GM06990 (cell line): ENCODE measurements at regions not wholly inside any gene's neighbourhood (a gene's known extent, or its start where the extent isn't known, plus 50 kb on each side); places are given as distances from the start of the nearest gene placed in this dataset.

Experiments used
- DNase-seq: peaks from one replicate; pipeline ENCODE4 v3.0.0-alpha.2; 2011; ENCODE audit not compliant: insufficient read length; ENCODE audit errors: extremely low read depth
- H3K27me3 ChIP-seq: replicated peaks from 2 replicates; pipeline ENCODE4 v1.6.0; 2011; ENCODE audit warnings: low read length; ENCODE audit not compliant: control insufficient read depth, insufficient read depth
- H3K36me3 ChIP-seq: 2 replicates; pipeline ENCODE4 v1.5.1; 2011; ENCODE audit warnings: low read length; ENCODE audit not compliant: control insufficient read depth, insufficient read depth
- H3K4me3 ChIP-seq: replicated peaks from 2 replicates; pipeline ENCODE4 v1.5.1; 2011; ENCODE audit warnings: low read depth, mild to moderate bottlenecking, control low read depth, low read length
- TF ChIP-seq, protein P1 (sequence below): IDR thresholded peaks from 2 replicates; pipeline ENCODE4 v1.5.1; 2011; ENCODE audit warnings: low read length, control low read depth, mild to moderate bottlenecking, inconsistent platforms; ENCODE audit not compliant: insufficient read depth, poor library complexity, severe bottlenecking

DNA sequence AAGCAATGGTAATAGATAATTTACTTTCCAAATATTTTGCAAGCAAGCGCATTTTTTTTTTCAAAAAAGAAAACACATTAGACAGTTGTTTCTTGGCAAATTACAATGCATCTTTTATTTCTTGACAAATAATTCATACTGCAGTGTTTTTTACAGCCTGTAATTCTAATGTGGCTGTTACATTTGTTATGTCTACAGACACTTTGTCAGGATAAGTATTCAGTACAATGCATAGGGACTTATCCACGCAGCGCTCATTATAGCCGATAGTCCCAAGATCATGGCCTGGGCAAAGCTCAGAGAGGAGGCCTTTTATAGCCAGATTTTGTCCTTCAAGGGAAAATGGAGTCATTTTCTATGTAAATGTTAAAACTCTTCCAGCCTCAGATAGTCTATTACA is 123.0 kb upstream of the FANCL start:
- Histone ChIP-seq H3K36me3 (no peaks in the 10 kb centered on the region), H3K4me3 (no peak overlapping the region), H3K27me3 (no peaks in the 10 kb centered on the region)
- TF ChIP-seq, protein P1, sequence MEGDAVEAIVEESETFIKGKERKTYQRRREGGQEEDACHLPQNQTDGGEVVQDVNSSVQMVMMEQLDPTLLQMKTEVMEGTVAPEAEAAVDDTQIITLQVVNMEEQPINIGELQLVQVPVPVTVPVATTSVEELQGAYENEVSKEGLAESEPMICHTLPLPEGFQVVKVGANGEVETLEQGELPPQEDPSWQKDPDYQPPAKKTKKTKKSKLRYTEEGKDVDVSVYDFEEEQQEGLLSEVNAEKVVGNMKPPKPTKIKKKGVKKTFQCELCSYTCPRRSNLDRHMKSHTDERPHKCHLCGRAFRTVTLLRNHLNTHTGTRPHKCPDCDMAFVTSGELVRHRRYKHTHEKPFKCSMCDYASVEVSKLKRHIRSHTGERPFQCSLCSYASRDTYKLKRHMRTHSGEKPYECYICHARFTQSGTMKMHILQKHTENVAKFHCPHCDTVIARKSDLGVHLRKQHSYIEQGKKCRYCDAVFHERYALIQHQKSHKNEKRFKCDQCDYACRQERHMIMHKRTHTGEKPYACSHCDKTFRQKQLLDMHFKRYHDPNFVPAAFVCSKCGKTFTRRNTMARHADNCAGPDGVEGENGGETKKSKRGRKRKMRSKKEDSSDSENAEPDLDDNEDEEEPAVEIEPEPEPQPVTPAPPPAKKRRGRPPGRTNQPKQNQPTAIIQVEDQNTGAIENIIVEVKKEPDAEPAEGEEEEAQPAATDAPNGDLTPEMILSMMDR, result no peak
- DNase-seq, result no peak

DNA sequence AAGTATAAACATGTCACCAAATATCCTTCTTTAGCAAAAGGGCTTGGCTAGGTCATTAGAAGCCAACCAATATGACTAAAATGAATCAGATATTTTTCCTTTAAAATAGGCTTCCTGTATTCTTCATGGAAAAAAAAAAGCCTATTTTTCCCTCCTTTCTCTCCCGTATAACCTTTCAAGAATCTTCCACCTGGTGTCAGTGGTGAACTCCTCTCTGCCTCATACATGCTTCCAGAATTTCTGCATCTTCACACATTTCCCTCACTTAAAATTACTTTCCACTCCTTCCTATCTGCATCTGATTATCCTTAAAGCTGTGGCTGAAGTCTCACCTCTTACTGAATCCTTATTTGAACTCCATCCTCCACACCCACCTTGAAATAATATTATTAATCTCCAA is 116.9 kb upstream of the FANCL start:
- Histone ChIP-seq H3K36me3 (no peaks in the 10 kb centered on the region), H3K27me3 (no peaks in the 10 kb centered on the region), H3K4me3 (no peak overlapping the region)
- TF ChIP-seq, protein P1, result no peak
- DNase-seq, result no peak

- Histone ChIP-seq H3K4me3 (no peak overlapping the region), H3K36me3 (no peaks in the 10 kb centered on the region), H3K27me3 (no peaks in the 10 kb centered on the region)
- DNase-seq, result no peak
- TF ChIP-seq, protein P1, result no peak
Observed at GRCh38 chr2:58357521-58357920, 116.4 kb upstream of the FANCL start.

- Histone ChIP-seq H3K27me3 (no peaks in the 10 kb centered on the region; the same call in 1 of the 2 replicates), H3K4me3 (no peak overlapping the region), H3K36me3 (no peaks in the 10 kb centered on the region)
- TF ChIP-seq, protein P1, result no peak
- DNase-seq, result no peak
Observed at GRCh38 chr2:58354230-58354629, 113.1 kb upstream of the FANCL start.

- Histone ChIP-seq H3K36me3 (no peaks in the 10 kb centered on the region), H3K4me3 (no peak overlapping the region), H3K27me3 (no peaks in the 10 kb centered on the region; the same call in 1 of the 2 replicates)
- TF ChIP-seq, protein P1, result no peak
- peak; percentile 45 for DNase-seq
Observed at GRCh38 chr2:58350484-58350883, 109.4 kb upstream of the FANCL start.

DNA sequence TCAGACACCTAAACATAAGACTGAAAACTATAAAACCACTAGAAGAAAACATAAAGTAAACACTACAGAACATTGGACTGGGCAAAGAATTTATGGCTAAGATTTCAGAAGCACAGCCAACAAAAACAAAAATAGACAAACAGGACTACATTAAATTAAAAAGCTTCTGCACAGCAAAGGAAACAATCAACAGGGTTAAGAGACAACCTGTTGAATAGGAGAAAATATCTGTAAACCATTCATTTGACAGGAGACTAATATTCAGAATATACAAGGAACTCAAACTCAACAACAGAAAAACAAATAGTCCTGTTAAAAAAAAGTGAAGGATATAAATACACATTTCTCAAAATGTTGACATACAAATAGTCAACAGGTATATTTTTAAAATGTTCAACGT is 106.7 kb upstream of the FANCL start:
- TF ChIP-seq, protein P1, result no peak
- no peak overlapping the region for H3K4me3 ChIP-seq
- DNase-seq, result no peak
- H3K36me3 ChIP-seq, result no peaks in the 10 kb centered on the region
- H3K27me3 ChIP-seq, result no peaks in the 10 kb centered on the region; the same call in 1 of the 2 replicates
